HCT116 (cell line): ENCODE measurements at regions not wholly inside any gene's neighbourhood (a gene's known extent, or its start where the extent isn't known, plus 50 kb on each side); places are given as distances from the start of the nearest gene placed in this dataset.

Source experiments
- ATAC-seq: fragments of 200-7000 bp; cut with Tn5 transposase; 2 replicates; pipeline ENCODE4 v1.9.1; 2020; ENCODE audit warnings: mild to moderate bottlenecking, moderate library complexity
- BruUV-seq: library from RNA; stranded (reverse); fragments of 400-500 nt; replicated peaks from 2 replicates; lab custom pipeline; 2021; lab: Mats Ljungman, UMichigan
- CTCF ChIA-PET: fragments of 300-600 bp; sonication (Branson Sonifier 250); formaldehyde crosslinking; loops from one replicate; lab custom pipeline; 2021; ENCODE audit warnings: antibody characterized with exemption; lab: Charles Lee
- POLR2A ChIA-PET: fragments of 300-600, 350-600 bp; sonication (Branson Sonifier 250); formaldehyde crosslinking; loops from one replicate; lab custom pipeline; 2021; ENCODE audit warnings: antibody characterized with exemption; lab: Charles Lee
- RAD21 ChIA-PET, 2 experiments: fragments of 300-600 bp; sonication (Branson Sonifier 250); formaldehyde crosslinking; loops; one replicate each; lab custom pipeline; 2023; ENCODE audit warnings: low total read pairs in 2 of 2; ENCODE audit not compliant: uncharacterized antibody in 2 of 2, unreplicated experiment in 2 of 2, low non-redundant PET in 1 of 2; lab: Charles Lee
- DNase-seq: peaks from one replicate; pipeline ENCODE4 v3.0.0-alpha.2; 2010; ENCODE audit warnings: low read depth, low spot score
- H2AFZ ChIP-seq: fragments of 200-600 bp; shearing (Covaris generic), sonication (generic); 2 replicates; pipeline ENCODE4 v1.6.1; 2017; ENCODE audit warnings: low read depth, mixed run types, mixed read lengths, antibody characterized with exemption, low read length; ENCODE audit not compliant: poor library complexity, severe bottlenecking
- H3K27ac ChIP-seq: 2 replicates; pipeline ENCODE4 v1.5.1; 2012; ENCODE audit warnings: low read depth, low read length
- H3K27me3 ChIP-seq: fragments of 200-600 bp; sonication (generic); 2 replicates; pipeline ENCODE4 v1.6.1; 2016; ENCODE audit warnings: mixed run types, low read length, mixed read lengths; ENCODE audit not compliant: insufficient read depth
- H3K36me3 ChIP-seq, 2 experiments: fragments of 200-500 bp in 1 of 2; fragments of 200-600 bp in 1 of 2; sonication (Bioruptor generic) in 1 of 2; sonication (generic) in 1 of 2; 2 replicates each; pipeline versions ENCODE4 v1.5.1 to v1.6.1; 2014 to 2016; ENCODE audit warnings: low read length in 2 of 2, inconsistent platforms in 1 of 2, mixed read lengths in 1 of 2, mixed run types in 1 of 2; ENCODE audit not compliant: insufficient read depth in 2 of 2, control insufficient read depth in 1 of 2
- H3K4me1 ChIP-seq, 2 experiments: fragments of 200-600 bp in 1 of 2; sonication (generic) in 1 of 2; 2 replicates each; pipeline versions ENCODE4 v1.5.1 to v1.6.1; 2012 to 2017; ENCODE audit warnings: low read length in 2 of 2, inconsistent platforms in 1 of 2, mild to moderate bottlenecking in 1 of 2, mixed read lengths in 1 of 2, mixed run types in 1 of 2, moderate library complexity in 1 of 2; ENCODE audit not compliant: insufficient read depth in 2 of 2, control insufficient read depth in 1 of 2
- H3K4me2 ChIP-seq: fragments of 200-600 bp; sonication (generic); 2 replicates; pipeline ENCODE4 v1.6.1; 2017; ENCODE audit warnings: mixed run types, low read length, mixed read lengths
- H3K4me3 ChIP-seq, 2 experiments: fragments of 200-600 bp in 1 of 2; sonication (generic) in 1 of 2; replicated peaks in 1 of 2; 2 replicates each; pipeline ENCODE4 v1.5.1; 2011 to 2016; ENCODE audit warnings: low read length in 2 of 2, control low read depth in 1 of 2, low read depth in 1 of 2, mild to moderate bottlenecking in 1 of 2, mixed read lengths in 1 of 2, mixed run types in 1 of 2
- H3K79me2 ChIP-seq: fragments of 200-600 bp; sonication (generic); 2 replicates; pipeline ENCODE4 v1.6.1; 2017; ENCODE audit warnings: mild to moderate bottlenecking, mixed run types, low read length, moderate library complexity, mixed read lengths; ENCODE audit not compliant: insufficient read depth
- H3K9ac ChIP-seq: fragments of 200-600 bp; sonication (generic); 2 replicates; pipeline ENCODE4 v1.6.1; 2016; ENCODE audit warnings: low read length, mixed read lengths
- H3K9me2 ChIP-seq: fragments of 200-600 bp; sonication (generic), shearing (Covaris generic); 2 replicates; pipeline ENCODE4 v1.6.1; 2017; ENCODE audit warnings: mixed run types, mild to moderate bottlenecking, moderate library complexity; ENCODE audit not compliant: insufficient read depth
- H3K9me3 ChIP-seq, 2 experiments: fragments of 200-500 bp in 1 of 2; fragments of 200-600 bp in 1 of 2; sonication (Bioruptor generic) in 1 of 2; sonication (generic) in 1 of 2; 2 replicates each; pipeline ENCODE4 v1.6.1; 2014 to 2017; ENCODE audit warnings: low read length in 2 of 2, mixed read lengths in 2 of 2, inconsistent platforms in 1 of 2, low read depth in 1 of 2, mild to moderate bottlenecking in 1 of 2, mixed run types in 1 of 2, moderate library complexity in 1 of 2; ENCODE audit not compliant: control insufficient read depth in 1 of 2, insufficient read depth in 1 of 2
- H4K20me1 ChIP-seq: fragments of 200-600 bp; sonication (generic), shearing (Covaris generic); 2 replicates; pipeline ENCODE4 v1.6.1; 2017; ENCODE audit warnings: mixed run types, mild to moderate bottlenecking, moderate library complexity; ENCODE audit not compliant: insufficient read depth
- CTCF ChIP-seq, 3 experiments: fragments of 200-600 bp in 1 of 3; sonication (generic) in 1 of 3; IDR thresholded peaks in 2 of 3; conservative IDR thresholded peaks in 1 of 3; 2 replicates each; pipeline ENCODE4 v1.5.1; 2012 to 2017; ENCODE audit warnings: low read depth in 2 of 3, low read length in 2 of 3, antibody characterized with exemption in 1 of 3, borderline replicate concordance in 1 of 3, control low read depth in 1 of 3, mild to moderate bottlenecking in 1 of 3, mixed read lengths in 1 of 3, mixed run types in 1 of 3, moderate library complexity in 1 of 3; ENCODE audit not compliant: insufficient read depth in 1 of 3
- EZH2phosphoT487 ChIP-seq: fragments of 200-600 bp; IDR thresholded peaks from 2 replicates; pipeline ENCODE4 v1.6.1; 2018; ENCODE audit warnings: antibody characterized with exemption, borderline replicate concordance
- MAX ChIP-seq: IDR thresholded peaks from 2 replicates; pipeline ENCODE4 v1.6.1; 2012
- SIN3A ChIP-seq: IDR thresholded peaks from 2 replicates; pipeline ENCODE4 v1.6.1; 2012; ENCODE audit warnings: low read depth
- TCF7L2 ChIP-seq: IDR thresholded peaks from 2 replicates; pipeline ENCODE4 v1.7.0; 2011; ENCODE audit warnings: borderline replicate concordance, inconsistent platforms; ENCODE audit not compliant: insufficient read depth, insufficient read length; ENCODE audit errors: extremely low read depth
- ZBTB33 ChIP-seq: IDR thresholded peaks from 2 replicates; pipeline ENCODE4 v1.6.1; 2011; ENCODE audit warnings: mild to moderate bottlenecking, low read length, moderate library complexity; ENCODE audit not compliant: insufficient replicate concordance; ENCODE audit errors: extremely low read depth
- intact Hi-C: fragments of 100-400 bp; cut with micrococcal nuclease; formaldehyde crosslinking; loops from 2 replicates; pipeline ENCODE4 v1.10.0; 2022

DNA sequence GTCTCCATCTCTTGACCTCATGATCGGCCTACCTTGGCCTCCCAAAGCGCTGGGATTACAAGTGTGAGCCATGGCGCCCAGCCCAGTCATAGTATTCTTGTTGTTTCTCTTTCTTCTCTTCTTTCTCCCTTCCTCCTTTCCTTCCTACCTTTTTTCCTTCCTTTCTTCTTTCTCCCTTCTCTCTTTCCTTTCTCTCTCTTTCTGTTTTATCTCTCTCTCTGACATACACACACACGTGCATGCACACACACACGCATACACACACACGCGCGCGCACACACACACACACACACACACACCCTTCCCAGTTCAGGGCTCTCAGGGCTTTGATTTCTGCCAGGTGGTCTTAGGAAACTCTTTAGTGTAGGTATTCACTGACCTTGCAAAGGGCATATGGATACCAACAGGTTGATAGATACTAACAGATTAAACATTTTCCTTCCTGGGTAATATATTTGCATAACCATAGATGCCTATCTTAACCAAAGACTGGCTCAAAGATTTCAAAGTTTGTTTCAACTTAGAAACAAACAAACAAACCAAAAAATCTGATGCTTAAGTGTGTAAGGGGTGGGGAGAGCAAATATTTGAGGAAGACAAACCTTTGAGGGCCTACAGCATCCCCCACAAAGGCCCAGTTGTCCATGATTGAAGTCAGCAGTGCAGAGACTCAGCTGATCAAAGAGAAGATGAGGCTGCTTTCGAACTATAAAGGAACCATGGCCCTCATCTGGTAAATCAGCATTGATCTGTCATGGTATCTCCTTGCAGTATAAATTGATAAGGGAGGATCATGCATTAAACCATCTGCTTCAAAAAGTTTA lies 288.2 kb upstream of the SEMA6A start:
- no peak for ATAC-seq
- no peaks in the 10 kb centered on the region for H3K27me3 ChIP-seq
- no peak overlapping the region for H2AFZ ChIP-seq
- H3K36me3 ChIP-seq, result no peaks in the 10 kb centered on the region
- H3K4me2 ChIP-seq, result no peak overlapping the region
- RAD21 ChIA-PET, result no interaction called here
- H4K20me1 ChIP-seq, result no peaks in the 10 kb centered on the region
- TF ChIP-seq CTCF (IDR thresholded peaks at IDR 0.05 in 2 of 3, conservative IDR thresholded peaks at IDR 0.05 in 1 of 3; ENCODE audit: borderline replicate concordance in 1 of 3, insufficient read depth in 1 of 3, low read depth in 2 of 3, low read length in 2 of 3) (no peak), TCF7L2 (no peak), EZH2phosphoT487 (no peak), SIN3A (no peak), MAX (no peak), ZBTB33 (no peak)
- no peaks in the 10 kb centered on the region for H3K79me2 ChIP-seq
- intact Hi-C loops, result no loop called here
- H3K9ac ChIP-seq, result no peak overlapping the region
- no peak overlapping the region for H3K27ac ChIP-seq
- H3K9me3 ChIP-seq, result no peaks in the 10 kb centered on the region
- CTCF ChIA-PET, result no interaction called here
- no TSS peak for BruUV-seq
- no peaks in the 10 kb centered on the region for H3K4me1 ChIP-seq
- no peaks in the 10 kb centered on the region for H3K9me2 ChIP-seq
- H3K4me3 ChIP-seq, result no peak overlapping the region
- DNase-seq, result no peak
- POLR2A ChIA-PET, result no interaction called here
